HG02571 (cell line): ENCODE measurements at regions not wholly inside any gene's neighbourhood (a gene's known extent, or its start where the extent isn't known, plus 50 kb on each side); places are given as distances from the start of the nearest gene placed in this dataset.
"Not testable (repeated sequence)": the region's sequence is repeated elsewhere in the genome, so short reads cannot be mapped to it uniquely, and the experiment has no call there.

ENCODE experiments used
- ATAC-seq: cut with Tn5 transposase; IDR thresholded peaks from one replicate; pipeline ENCODE4 v1.9.1; 2021; ENCODE audit warnings: mild to moderate bottlenecking, moderate library complexity; ENCODE audit not compliant: unreplicated experiment

- no peak for ATAC-seq
These were observed 51.5 kb upstream of the IFNE start for GRCh38 chr9:21533597-21533996.

- no peak for ATAC-seq
These were observed 53.3 kb upstream of the IFNE start for GRCh38 chr9:21535396-21535795.

GRCh38 chr9:21542787-21543186 lies 60.7 kb upstream of the IFNE start:
- ATAC-seq, result no peak

- ATAC-seq, result no peak
These were observed 61.1 kb upstream of the IFNE start for GRCh38 chr9:21543187-21543586.

- not testable (repeated sequence) for ATAC-seq
These were observed 61.7 kb upstream of the IFNE start for GRCh38 chr9:21543816-21544215.

- ATAC-seq, result no peak
These were observed 64.8 kb upstream of the IFNE start for GRCh38 chr9:21546949-21547348.

GRCh38 chr9:21549251-21549765 lies 67.2 kb upstream of the IFNE start:
- ATAC-seq, result no peak

- ATAC-seq, result no peak
These were observed 67.8 kb upstream of the IFNE start for GRCh38 chr9:21549890-21550289.

- ATAC-seq, result no peak
These were observed 68.3 kb upstream of the IFNE start for GRCh38 chr9:21550392-21550791.

GRCh38 chr9:21551401-21551800 lies 69.3 kb upstream of the IFNE start:
- ATAC-seq, result no peak

- ATAC-seq, result no peak
These were observed 70.4 kb upstream of the IFNE start for GRCh38 chr9:21552244-21553170.

GRCh38 chr9:21553441-21553840 lies 71.3 kb upstream of the IFNE start:
- no peak for ATAC-seq

- no peak for ATAC-seq
These were observed 72.7 kb upstream of the IFNE start for GRCh38 chr9:21554813-21555212.

- no peak for ATAC-seq
These were observed 73.8 kb upstream of the IFNE start for GRCh38 chr9:21555911-21556310.

- no peak for ATAC-seq
These were observed 74.7 kb upstream of the IFNE start for GRCh38 chr9:21556581-21557427.

- ATAC-seq, result no peak
These were observed 75.3 kb upstream of the IFNE start for GRCh38 chr9:21557428-21557768.

GRCh38 chr9:21558079-21558478 lies 76.0 kb upstream of the IFNE start:
- no peak for ATAC-seq

- ATAC-seq, result no peak
These were observed 76.7 kb upstream of the IFNE start for GRCh38 chr9:21558615-21559401.

GRCh38 chr9:21559402-21560280 lies 77.5 kb upstream of the IFNE start:
- no peak for ATAC-seq

GRCh38 chr9:21560281-21560745 lies 78.2 kb upstream of the IFNE start:
- ATAC-seq, result no peak
